Lower lobe of right lung (tissue), 2 donors: ENCODE measurements at regions not wholly inside any gene's neighbourhood (a gene's known extent, or its start where the extent isn't known, plus 50 kb on each side); places are given as distances from the start of the nearest gene placed in this dataset.

Experiments
- ATAC-seq, 2 donors: fragments of 200-7000 bp; cut with Tn5 transposase; one replicate each; pipeline ENCODE4 v1.9.1; 2020 to 2022; ENCODE audit warnings: mild to moderate bottlenecking in 2 of 2, moderate library complexity in 2 of 2
- DNase-seq: peaks from one replicate; pipeline ENCODE4 v3.0.0-alpha.2; 2020
- H3K27ac ChIP-seq: fragments of 200-600 bp; one replicate; pipeline ENCODE4 v1.8.0; 2022
- H3K27me3 ChIP-seq: fragments of 200-600 bp; one replicate; pipeline ENCODE4 v1.8.0; 2022; ENCODE audit warnings: low read depth
- H3K36me3 ChIP-seq: fragments of 200-600 bp; one replicate; pipeline ENCODE4 v1.8.0; 2022; ENCODE audit warnings: mild to moderate bottlenecking
- H3K4me1 ChIP-seq: fragments of 200-600 bp; one replicate; pipeline ENCODE4 v1.8.0; 2022
- H3K4me3 ChIP-seq: fragments of 200-600 bp; one replicate; pipeline ENCODE4 v1.8.0; 2022; ENCODE audit warnings: mild to moderate bottlenecking
- H3K9me3 ChIP-seq: fragments of 200-600 bp; one replicate; pipeline ENCODE4 v1.8.0; 2022
- intact Hi-C: fragments of 100-400 bp; cut with DNase I; formaldehyde crosslinking; loops from one replicate; pipeline ENCODE4 v1.11.0; 2022
- TF ChIP-seq, protein P1 (sequence below): fragments of 200-600 bp; IDR thresholded peaks from one replicate; pipeline ENCODE4 v1.8.0; 2022; ENCODE audit warnings: antibody characterized with exemption, mild to moderate bottlenecking
- donor health status: DM: no; HTN: yes; CAD: no; lungs with severe emphysema.

DNA sequence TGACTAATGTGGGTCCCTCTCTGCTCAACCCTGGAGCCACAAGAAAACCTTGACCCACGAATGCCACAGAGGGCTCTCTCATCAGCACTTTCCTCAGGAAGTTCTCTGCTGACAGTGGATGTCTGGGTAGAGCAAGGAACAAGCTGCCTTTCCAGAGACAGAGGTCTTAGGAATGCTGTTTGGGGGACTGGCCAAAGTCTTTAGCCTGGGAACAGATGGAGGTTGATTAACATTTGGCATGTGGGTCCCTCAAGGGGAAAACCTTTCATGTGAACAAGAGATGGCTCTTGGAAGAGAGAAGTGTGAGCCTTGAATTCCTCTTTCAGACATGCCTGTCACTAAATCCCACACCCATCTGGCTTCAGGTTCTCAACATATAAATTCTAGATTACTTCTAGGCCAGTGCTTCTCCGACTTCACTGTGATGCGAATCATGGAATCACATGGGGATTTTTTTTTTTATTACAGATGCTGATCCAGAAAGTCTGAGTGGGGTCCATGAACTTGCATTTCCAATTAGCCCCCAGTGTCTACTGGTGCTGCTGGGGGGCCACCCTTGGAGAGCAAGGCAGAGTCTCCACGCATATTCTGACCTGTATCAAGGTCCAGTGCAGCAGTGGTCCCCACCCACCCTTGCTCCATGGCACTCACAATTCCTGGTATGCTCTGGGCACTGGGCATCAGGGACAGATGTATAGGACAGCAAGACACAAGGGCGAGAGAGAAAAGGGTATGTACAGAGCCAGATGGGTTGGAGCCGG lies 360.4 kb downstream of the CXCL12 start:
- intact Hi-C loops = no loop called here
- Histone ChIP-seq H3K4me3 (no peak overlapping the region), H3K27me3 (no peaks in the 10 kb centered on the region), H3K9me3 (no peaks in the 10 kb centered on the region), H3K27ac (no peak overlapping the region), H3K4me1 (no peaks in the 10 kb centered on the region), H3K36me3 (no peaks in the 10 kb centered on the region)
- no peak for DNase-seq
- TF ChIP-seq, protein P1, sequence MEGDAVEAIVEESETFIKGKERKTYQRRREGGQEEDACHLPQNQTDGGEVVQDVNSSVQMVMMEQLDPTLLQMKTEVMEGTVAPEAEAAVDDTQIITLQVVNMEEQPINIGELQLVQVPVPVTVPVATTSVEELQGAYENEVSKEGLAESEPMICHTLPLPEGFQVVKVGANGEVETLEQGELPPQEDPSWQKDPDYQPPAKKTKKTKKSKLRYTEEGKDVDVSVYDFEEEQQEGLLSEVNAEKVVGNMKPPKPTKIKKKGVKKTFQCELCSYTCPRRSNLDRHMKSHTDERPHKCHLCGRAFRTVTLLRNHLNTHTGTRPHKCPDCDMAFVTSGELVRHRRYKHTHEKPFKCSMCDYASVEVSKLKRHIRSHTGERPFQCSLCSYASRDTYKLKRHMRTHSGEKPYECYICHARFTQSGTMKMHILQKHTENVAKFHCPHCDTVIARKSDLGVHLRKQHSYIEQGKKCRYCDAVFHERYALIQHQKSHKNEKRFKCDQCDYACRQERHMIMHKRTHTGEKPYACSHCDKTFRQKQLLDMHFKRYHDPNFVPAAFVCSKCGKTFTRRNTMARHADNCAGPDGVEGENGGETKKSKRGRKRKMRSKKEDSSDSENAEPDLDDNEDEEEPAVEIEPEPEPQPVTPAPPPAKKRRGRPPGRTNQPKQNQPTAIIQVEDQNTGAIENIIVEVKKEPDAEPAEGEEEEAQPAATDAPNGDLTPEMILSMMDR = no peak
- ATAC-seq = no peak

DNA sequence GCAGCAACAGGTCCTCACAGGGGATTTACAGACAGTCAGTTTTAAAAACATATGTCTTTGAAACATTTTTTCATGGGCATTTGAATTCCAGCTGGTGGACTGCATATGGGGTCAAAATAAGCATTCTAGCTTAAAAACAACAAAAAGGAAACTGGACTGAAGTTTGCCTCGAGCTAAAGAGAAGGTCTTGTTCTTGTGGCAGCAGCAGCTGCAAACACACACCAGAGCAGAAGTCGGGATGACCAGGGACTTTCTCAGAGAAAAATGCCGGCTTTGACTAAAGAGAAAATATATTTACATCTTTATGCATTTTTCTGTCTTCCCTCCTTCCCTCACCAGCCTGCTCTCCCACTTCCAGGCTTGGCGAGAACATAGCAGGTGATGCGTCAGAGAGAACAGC lies 361.4 kb downstream of the CXCL12 start:
- Histone ChIP-seq H3K4me3 (no peak overlapping the region), H3K9me3 (no peaks in the 10 kb centered on the region), H3K4me1 (no peaks in the 10 kb centered on the region), H3K27ac (no peak overlapping the region), H3K27me3 (no peaks in the 10 kb centered on the region), H3K36me3 (no peaks in the 10 kb centered on the region)
- DNase-seq = no peak
- intact Hi-C loops = no loop called here
- no peak for ATAC-seq
- TF ChIP-seq, protein P1 = no peak

DNA sequence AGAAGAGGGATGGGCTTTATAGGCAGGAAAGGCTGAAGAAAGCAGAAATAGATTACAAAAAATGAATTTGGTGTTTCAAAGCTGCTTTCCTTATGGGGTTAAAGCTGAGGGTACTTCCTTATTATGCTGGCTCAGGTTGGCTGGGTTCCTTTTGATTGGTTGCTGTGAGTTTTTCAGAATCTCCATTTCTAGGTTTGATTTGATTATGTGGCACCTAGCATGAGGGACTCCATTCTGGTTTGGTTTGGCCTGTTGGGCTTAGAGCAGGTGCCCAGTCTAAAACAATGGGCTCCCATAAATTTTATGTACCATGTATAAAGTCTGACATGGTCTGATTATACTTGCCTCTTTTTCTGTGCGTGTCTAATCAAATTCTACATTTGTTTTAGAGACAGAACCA lies 362.7 kb downstream of the CXCL12 start:
- no peaks in the 10 kb centered on the region for H3K27me3 ChIP-seq
- intact Hi-C loops = no loop called here
- no peak overlapping the region for H3K4me3 ChIP-seq
- no peaks in the 10 kb centered on the region for H3K9me3 ChIP-seq
- ATAC-seq (no peak), DNase-seq (no peak)
- H3K36me3 ChIP-seq = no peaks in the 10 kb centered on the region
- TF ChIP-seq, protein P1 = no peak
- H3K4me1 ChIP-seq = peaks cover 6% of the 10 kb centered on the region
- no peak overlapping the region for H3K27ac ChIP-seq

DNA sequence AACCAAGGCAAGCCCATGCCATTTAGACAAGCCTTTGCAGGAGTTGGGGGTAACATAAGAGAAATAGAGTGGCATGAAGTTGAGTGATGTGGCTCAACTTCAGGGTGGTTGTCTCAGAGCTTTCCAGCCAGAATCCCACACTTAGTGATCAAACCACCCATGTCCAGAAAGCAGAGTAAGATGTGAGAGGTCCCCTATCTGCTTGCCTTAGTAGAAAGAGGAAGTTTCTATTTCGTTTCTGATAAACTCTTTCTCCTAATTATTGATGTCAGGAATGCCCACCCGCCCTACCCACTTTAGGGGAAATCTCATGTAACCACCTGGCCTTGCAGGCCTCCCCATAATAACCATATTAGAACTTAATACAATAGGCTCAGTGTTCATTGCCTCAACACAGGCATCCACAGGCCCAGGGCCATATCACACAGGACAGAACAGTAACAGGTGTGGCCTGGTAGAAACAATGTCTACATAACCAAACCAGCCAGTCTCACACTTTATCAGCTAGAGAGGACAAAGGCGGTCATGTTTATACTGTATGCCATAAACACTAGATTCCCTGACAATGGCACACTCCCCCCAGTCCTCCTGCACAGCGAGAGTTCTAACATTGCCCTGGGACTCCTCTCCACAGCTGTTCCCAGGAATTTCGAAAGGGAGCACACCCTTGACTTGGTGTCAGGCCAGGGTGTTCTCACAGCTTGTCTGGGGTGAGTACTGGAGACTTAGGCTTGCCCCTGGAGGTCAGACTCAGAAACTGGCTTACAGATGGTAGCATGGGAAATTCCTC lies 364.4 kb downstream of the CXCL12 start:
- Histone ChIP-seq H3K27ac (no peak overlapping the region), H3K4me1 (peaks cover 6% of the 10 kb centered on the region), H3K9me3 (no peaks in the 10 kb centered on the region), H3K4me3 (no peak overlapping the region), H3K36me3 (no peaks in the 10 kb centered on the region), H3K27me3 (no peaks in the 10 kb centered on the region)
- ATAC-seq = peak in 1 of 2 donors; percentile 18
- no peak for DNase-seq
- intact Hi-C loops = no loop called here
- TF ChIP-seq, protein P1 = no peak

DNA sequence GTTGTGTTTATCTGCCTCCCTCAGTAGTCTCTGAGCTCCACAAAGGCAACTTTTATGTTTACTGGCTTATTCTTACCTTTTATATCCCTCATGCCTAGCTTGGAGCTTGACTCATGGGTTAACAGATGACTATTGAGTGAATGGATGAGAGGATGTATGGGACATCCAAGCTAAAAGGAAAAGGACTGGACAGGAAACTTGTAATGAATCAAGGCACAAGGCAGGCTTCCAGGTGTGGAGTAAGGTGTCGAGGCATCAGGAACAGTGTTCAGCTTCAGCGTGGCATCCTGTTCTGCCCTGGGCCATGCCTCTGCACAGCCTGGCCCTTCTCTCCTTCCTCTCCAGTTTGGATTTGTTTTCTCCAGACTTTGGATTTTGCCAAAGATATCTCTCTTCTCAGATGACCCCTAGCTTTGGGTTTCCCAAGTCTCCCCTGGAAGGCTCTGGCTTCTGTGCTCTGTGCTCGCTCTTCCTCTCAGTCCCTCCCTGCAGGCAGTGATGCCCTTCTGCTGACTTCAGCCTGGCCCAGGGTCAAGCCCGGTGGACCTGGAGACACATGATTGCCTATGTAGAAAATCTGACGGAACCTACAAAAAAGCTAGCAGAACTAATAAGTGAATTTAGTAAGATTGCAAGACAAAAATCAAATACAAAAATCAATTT lies 367.3 kb downstream of the CXCL12 start:
- TF ChIP-seq, protein P1 = no peak
- Histone ChIP-seq H3K9me3 (no peaks in the 10 kb centered on the region), H3K4me3 (no peak overlapping the region), H3K27ac (peak overlapping the region; percentile 47), H3K4me1 (peaks cover 6% of the 10 kb centered on the region), H3K27me3 (no peaks in the 10 kb centered on the region), H3K36me3 (no peaks in the 10 kb centered on the region)
- ATAC-seq (no peak), DNase-seq (no peak)
- intact Hi-C loops = no loop called here
